Left ventricle myocardium inferior (tissue), 1 donor: ENCODE measurements at regions not wholly inside any gene's neighbourhood (a gene's known extent, or its start where the extent isn't known, plus 50 kb on each side); places are given as distances from the start of the nearest gene placed in this dataset.

Experiments
- DNase-seq: peaks from one replicate; pipeline ENCODE4 v3.0.0-alpha.2; 2020
- H3K27ac ChIP-seq: fragments of 200-600 bp; replicated peaks from 2 replicates; pipeline ENCODE4 v1.8.0; 2021
- H3K27me3 ChIP-seq: fragments of 200-600 bp; 2 replicates; pipeline ENCODE4 v1.8.0; 2021; ENCODE audit warnings: low read depth
- H3K36me3 ChIP-seq: fragments of 200-600 bp; 2 replicates; pipeline ENCODE4 v1.8.0; 2021
- H3K4me1 ChIP-seq: fragments of 200-600 bp; 2 replicates; pipeline ENCODE4 v1.8.0; 2021
- H3K4me3 ChIP-seq: fragments of 200-600 bp; 2 replicates; pipeline ENCODE4 v1.8.0; 2021; ENCODE audit warnings: mild to moderate bottlenecking, moderate library complexity
- H3K9me3 ChIP-seq: fragments of 200-600 bp; replicated peaks from 2 replicates; pipeline ENCODE4 v1.8.0; 2021
- intact Hi-C: fragments of 100-400 bp; cut with micrococcal nuclease; formaldehyde crosslinking; loops from one replicate; pipeline ENCODE4 v1.11.0; 2022
- TF ChIP-seq, protein P1 (sequence below): fragments of 200-600 bp; IDR thresholded peaks from 2 replicates; pipeline ENCODE4 v1.8.0; 2021; ENCODE audit warnings: antibody characterized with exemption, mild to moderate bottlenecking, borderline replicate concordance
- donor health status: DM: no; HTN: yes; CAD: no; lungs with severe emphysema.

DNA sequence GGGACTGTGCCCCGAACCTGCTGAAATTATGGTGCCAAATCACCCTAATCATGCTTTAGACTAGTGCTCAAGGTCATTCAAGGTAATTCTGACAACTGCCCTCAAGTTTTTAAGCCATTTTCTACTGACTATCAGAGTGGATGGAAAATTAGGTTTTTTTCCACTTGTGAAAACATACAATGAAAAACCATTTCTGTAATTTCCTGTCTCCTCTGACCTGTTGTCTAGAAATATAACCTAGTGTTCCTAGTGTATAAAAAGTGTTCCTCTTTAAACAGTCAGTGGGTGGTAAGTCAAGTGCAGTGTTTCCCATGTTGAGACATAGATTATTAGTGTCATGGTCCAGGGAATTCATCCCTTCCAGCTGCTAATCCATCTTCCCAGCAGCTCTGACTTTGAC is 232.8 kb upstream of the UMPS start:
- Histone ChIP-seq H3K27me3 (no peaks in the 10 kb centered on the region), H3K9me3 (no peaks in the 10 kb centered on the region), H3K27ac (no peak overlapping the region), H3K36me3 (peaks cover 2% of the 10 kb centered on the region), H3K4me3 (no peak overlapping the region), H3K4me1 (no peaks in the 10 kb centered on the region)
- TF ChIP-seq, protein P1, sequence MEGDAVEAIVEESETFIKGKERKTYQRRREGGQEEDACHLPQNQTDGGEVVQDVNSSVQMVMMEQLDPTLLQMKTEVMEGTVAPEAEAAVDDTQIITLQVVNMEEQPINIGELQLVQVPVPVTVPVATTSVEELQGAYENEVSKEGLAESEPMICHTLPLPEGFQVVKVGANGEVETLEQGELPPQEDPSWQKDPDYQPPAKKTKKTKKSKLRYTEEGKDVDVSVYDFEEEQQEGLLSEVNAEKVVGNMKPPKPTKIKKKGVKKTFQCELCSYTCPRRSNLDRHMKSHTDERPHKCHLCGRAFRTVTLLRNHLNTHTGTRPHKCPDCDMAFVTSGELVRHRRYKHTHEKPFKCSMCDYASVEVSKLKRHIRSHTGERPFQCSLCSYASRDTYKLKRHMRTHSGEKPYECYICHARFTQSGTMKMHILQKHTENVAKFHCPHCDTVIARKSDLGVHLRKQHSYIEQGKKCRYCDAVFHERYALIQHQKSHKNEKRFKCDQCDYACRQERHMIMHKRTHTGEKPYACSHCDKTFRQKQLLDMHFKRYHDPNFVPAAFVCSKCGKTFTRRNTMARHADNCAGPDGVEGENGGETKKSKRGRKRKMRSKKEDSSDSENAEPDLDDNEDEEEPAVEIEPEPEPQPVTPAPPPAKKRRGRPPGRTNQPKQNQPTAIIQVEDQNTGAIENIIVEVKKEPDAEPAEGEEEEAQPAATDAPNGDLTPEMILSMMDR = no peak
- intact Hi-C loops = loop anchor here (10.0 kb wide), 1 partner anchor 47 kb away; no protein-coding TSS in a partner anchor
- DNase-seq = no peak

DNA sequence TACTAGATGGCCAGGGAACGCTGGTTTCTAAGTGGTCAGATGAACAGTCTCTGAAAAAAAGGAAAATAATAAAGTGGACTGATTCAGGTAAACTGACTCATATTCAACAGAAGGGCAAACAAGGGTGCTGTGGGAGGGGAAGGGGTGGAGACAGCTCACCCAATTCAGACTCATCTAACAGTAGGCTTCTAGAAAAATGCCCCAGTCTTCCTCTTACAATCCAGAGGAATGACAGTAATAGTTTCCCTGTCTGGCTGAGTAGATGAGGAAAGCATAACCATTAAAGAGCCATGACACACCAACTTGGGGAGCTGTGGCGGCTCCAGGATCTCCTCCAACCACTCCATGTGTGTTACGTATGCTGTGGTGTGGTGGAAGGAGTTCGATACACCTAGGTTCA is 231.4 kb upstream of the UMPS start:
- no peaks in the 10 kb centered on the region for H3K4me1 ChIP-seq
- H3K9me3 ChIP-seq = no peaks in the 10 kb centered on the region
- intact Hi-C loops = loop anchor here (10.0 kb wide), 1 partner anchor 46 kb away; no protein-coding TSS in a partner anchor
- peaks cover 7% of the 10 kb centered on the region for H3K36me3 ChIP-seq
- no peaks in the 10 kb centered on the region for H3K27me3 ChIP-seq
- TF ChIP-seq, protein P1 = no peak
- no peak overlapping the region for H3K27ac ChIP-seq
- no peak for DNase-seq
- H3K4me3 ChIP-seq = no peak overlapping the region

DNA sequence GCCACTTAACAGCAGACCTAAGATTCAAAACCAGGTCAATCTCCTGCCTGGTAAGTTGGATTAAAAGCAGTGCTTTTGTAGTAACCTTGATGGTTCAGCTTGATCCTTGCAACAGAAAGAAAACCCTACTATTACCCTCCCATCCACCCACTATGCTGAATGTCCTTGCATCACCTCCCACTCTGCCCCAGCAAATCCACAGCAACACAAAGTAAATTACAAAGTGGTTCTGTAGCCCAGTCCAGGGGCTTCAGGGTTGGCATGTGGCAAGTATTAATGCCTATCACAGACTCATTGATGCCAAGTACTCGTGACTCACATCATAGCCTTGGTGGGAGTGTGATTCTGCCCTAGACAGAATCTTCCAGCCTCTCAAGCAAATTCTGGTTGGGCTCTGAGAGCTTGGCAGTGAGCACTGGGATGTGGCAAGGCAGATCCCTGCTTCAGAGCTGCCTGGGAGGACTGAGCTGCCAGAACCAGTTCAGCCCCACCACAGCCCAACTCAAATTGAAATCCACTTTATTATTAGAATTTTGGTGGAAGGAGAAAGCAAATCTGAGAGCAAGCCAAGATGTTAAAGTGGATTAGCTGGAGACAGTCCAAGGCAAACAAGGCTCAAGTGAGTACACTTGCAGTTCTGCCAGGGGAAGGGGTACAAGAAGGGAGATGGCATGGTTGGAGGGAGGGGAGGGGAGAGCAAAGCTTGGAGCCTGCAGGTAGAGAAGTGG is 225.8 kb upstream of the UMPS start:
- Histone ChIP-seq H3K4me3 (no peak overlapping the region), H3K9me3 (no peaks in the 10 kb centered on the region), H3K27ac (no peak overlapping the region), H3K36me3 (peaks cover 7% of the 10 kb centered on the region), H3K4me1 (peaks cover 14% of the 10 kb centered on the region), H3K27me3 (no peaks in the 10 kb centered on the region)
- intact Hi-C loops = no loop called here
- DNase-seq = no peak
- TF ChIP-seq, protein P1 = no peak

DNA sequence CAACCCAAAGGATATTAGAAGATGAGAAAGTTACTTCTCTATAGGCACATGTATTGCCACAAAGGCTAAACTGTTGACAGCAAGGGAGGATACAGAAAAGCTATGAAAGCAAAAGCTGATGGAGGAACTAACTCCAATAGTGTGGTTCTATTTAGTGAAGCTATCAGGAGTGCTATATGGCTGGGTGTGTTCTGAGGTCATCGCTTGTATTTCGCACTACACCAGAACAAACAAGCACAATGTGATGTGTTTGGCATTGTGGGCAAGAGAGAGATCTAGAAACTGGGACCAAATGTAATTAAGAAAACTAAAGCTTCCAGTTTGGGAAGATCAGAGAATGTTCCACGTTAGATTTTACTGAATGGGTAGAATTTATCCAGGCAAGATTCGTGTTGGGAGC is 220.4 kb upstream of the UMPS start:
- Histone ChIP-seq H3K9me3 (no peaks in the 10 kb centered on the region), H3K4me1 (peaks cover 4% of the 10 kb centered on the region), H3K36me3 (no peaks in the 10 kb centered on the region), H3K27ac (no peak overlapping the region), H3K4me3 (no peak overlapping the region), H3K27me3 (no peaks in the 10 kb centered on the region)
- DNase-seq = no peak
- TF ChIP-seq, protein P1 = no peak
- intact Hi-C loops = no loop called here

DNA sequence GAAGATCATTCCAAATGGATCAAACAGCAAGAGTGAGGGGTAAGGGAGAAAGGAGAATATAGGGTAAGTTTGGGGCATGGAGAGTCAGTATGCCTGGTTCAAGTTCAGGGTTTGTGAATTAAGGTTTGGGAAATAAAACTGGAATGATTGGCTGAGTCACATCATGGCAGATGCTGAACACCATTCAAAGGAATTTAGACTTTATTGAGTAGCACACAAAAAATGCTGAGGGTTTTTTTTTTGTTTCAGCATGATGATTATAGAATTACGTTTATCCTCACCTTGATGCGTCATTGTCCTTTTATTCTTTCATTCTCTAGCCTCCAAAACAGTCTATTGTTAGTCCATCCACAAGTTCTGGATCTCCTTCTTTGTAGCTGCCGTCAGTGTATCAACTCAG is 220.0 kb upstream of the UMPS start:
- intact Hi-C loops = no loop called here
- Histone ChIP-seq H3K4me3 (no peak overlapping the region), H3K4me1 (peaks cover under 1% of the 10 kb centered on the region), H3K27me3 (no peaks in the 10 kb centered on the region), H3K9me3 (no peaks in the 10 kb centered on the region), H3K27ac (no peak overlapping the region), H3K36me3 (no peaks in the 10 kb centered on the region)
- TF ChIP-seq, protein P1 = no peak
- DNase-seq = no peak
